T-helper 1 cell treated with Interleukin-12 subunit alpha and Interleukin-12 subunit beta and Interleukin-4 antibody, amounts not matched to agents 30 μg/mL and 1 μg/mL, for 36 hours (primary cell): ENCODE measurements at regions not wholly inside any gene's neighbourhood (a gene's known extent, or its start where the extent isn't known, plus 50 kb on each side); places are given as distances from the start of the nearest gene placed in this dataset.

ENCODE experiments used
- H3K27ac Mint-ChIP-seq: one replicate; pipeline ENCODE4 v1.8.0; 2021; ENCODE audit warnings: mild to moderate bottlenecking, mixed read lengths
- H3K27me3 Mint-ChIP-seq: one replicate; pipeline ENCODE4 v1.8.0; 2021; ENCODE audit warnings: low read depth, mixed read lengths
- H3K36me3 Mint-ChIP-seq: one replicate; pipeline ENCODE4 v1.8.0; 2021; ENCODE audit warnings: low read depth, mixed read lengths
- H3K4me1 Mint-ChIP-seq: one replicate; pipeline ENCODE4 v1.8.0; 2021; ENCODE audit warnings: low read depth, mixed read lengths
- H3K4me3 Mint-ChIP-seq: one replicate; pipeline ENCODE4 v1.8.0; 2021; ENCODE audit warnings: mild to moderate bottlenecking, moderate library complexity, mixed read lengths
- H3K9me3 Mint-ChIP-seq: one replicate; pipeline ENCODE4 v1.8.0; 2021; ENCODE audit warnings: mixed read lengths

- no peaks in the 10 kb centered on the region for H3K36me3 Mint-ChIP-seq
- H3K27ac Mint-ChIP-seq: no peak overlapping the region
- no peaks in the 10 kb centered on the region for H3K9me3 Mint-ChIP-seq
- peaks cover 3% of the 10 kb centered on the region for H3K4me1 Mint-ChIP-seq
- peaks cover 14% of the 10 kb centered on the region for H3K27me3 Mint-ChIP-seq
- H3K4me3 Mint-ChIP-seq: no peak overlapping the region
Observed at GRCh38 chr2:176447616-176448015, 178.4 kb downstream of the MTX2 start.

GRCh38 chr2:176449852-176450251, 180.6 kb downstream of the MTX2 start:
- H3K27me3 Mint-ChIP-seq: peaks cover 19% of the 10 kb centered on the region

GRCh38 chr2:176453784-176454183, 184.5 kb downstream of the MTX2 start:
- no peak overlapping the region for H3K4me3 Mint-ChIP-seq
- no peaks in the 10 kb centered on the region for H3K36me3 Mint-ChIP-seq
- H3K4me1 Mint-ChIP-seq: no peaks in the 10 kb centered on the region
- H3K27ac Mint-ChIP-seq: no peak overlapping the region
- H3K27me3 Mint-ChIP-seq: peaks cover 28% of the 10 kb centered on the region
- no peaks in the 10 kb centered on the region for H3K9me3 Mint-ChIP-seq

More at GRCh38 chr2:176449852-176450251, 180.6 kb downstream of the MTX2 start:
- H3K36me3 Mint-ChIP-seq: no peaks in the 10 kb centered on the region
- no peak overlapping the region for H3K27ac Mint-ChIP-seq
- H3K4me3 Mint-ChIP-seq: no peak overlapping the region
- H3K4me1 Mint-ChIP-seq: peaks cover 3% of the 10 kb centered on the region
- H3K9me3 Mint-ChIP-seq: no peaks in the 10 kb centered on the region

- H3K27ac Mint-ChIP-seq: no peak overlapping the region
- no peaks in the 10 kb centered on the region for H3K36me3 Mint-ChIP-seq
- H3K4me3 Mint-ChIP-seq: no peak overlapping the region
- no peaks in the 10 kb centered on the region for H3K4me1 Mint-ChIP-seq
- H3K27me3 Mint-ChIP-seq: peaks cover 29% of the 10 kb centered on the region
- no peaks in the 10 kb centered on the region for H3K9me3 Mint-ChIP-seq
Observed at GRCh38 chr2:176454893-176455815, 185.9 kb downstream of the MTX2 start.

GRCh38 chr2:176455816-176456291, 186.6 kb downstream of the MTX2 start:
- Mint-ChIP-seq H3K36me3 (no peaks in the 10 kb centered on the region), H3K27ac (no peak overlapping the region), H3K4me1 (no peaks in the 10 kb centered on the region), H3K27me3 (peaks cover 32% of the 10 kb centered on the region), H3K9me3 (no peaks in the 10 kb centered on the region), H3K4me3 (no peak overlapping the region)

GRCh38 chr2:176457481-176457880, 188.2 kb downstream of the MTX2 start:
- H3K27me3 Mint-ChIP-seq: peaks cover 38% of the 10 kb centered on the region
- H3K27ac Mint-ChIP-seq: no peak overlapping the region
- no peaks in the 10 kb centered on the region for H3K4me1 Mint-ChIP-seq
- H3K36me3 Mint-ChIP-seq: no peaks in the 10 kb centered on the region
- H3K4me3 Mint-ChIP-seq: no peak overlapping the region
- H3K9me3 Mint-ChIP-seq: no peaks in the 10 kb centered on the region

- H3K9me3 Mint-ChIP-seq: no peaks in the 10 kb centered on the region
- H3K4me1 Mint-ChIP-seq: no peaks in the 10 kb centered on the region
- H3K27ac Mint-ChIP-seq: no peak overlapping the region
- no peaks in the 10 kb centered on the region for H3K36me3 Mint-ChIP-seq
- no peak overlapping the region for H3K4me3 Mint-ChIP-seq
- H3K27me3 Mint-ChIP-seq: peaks cover 43% of the 10 kb centered on the region
Observed at GRCh38 chr2:176461098-176461808, 192.0 kb downstream of the MTX2 start.

- H3K27ac Mint-ChIP-seq: no peak overlapping the region
- H3K4me3 Mint-ChIP-seq: no peak overlapping the region
- H3K27me3 Mint-ChIP-seq: peaks cover 46% of the 10 kb centered on the region
- H3K9me3 Mint-ChIP-seq: no peaks in the 10 kb centered on the region
- no peaks in the 10 kb centered on the region for H3K4me1 Mint-ChIP-seq
- H3K36me3 Mint-ChIP-seq: no peaks in the 10 kb centered on the region
Observed at GRCh38 chr2:176461809-176462670, 192.8 kb downstream of the MTX2 start.

- H3K27me3 Mint-ChIP-seq: peaks cover 45% of the 10 kb centered on the region
- no peak overlapping the region for H3K27ac Mint-ChIP-seq
Observed at GRCh38 chr2:176463546-176463945, 194.3 kb downstream of the MTX2 start.

GRCh38 chr2:176464886-176465564, 195.8 kb downstream of the MTX2 start:
- H3K4me1 Mint-ChIP-seq: no peaks in the 10 kb centered on the region
- H3K27me3 Mint-ChIP-seq: peaks cover 36% of the 10 kb centered on the region
- no peak overlapping the region for H3K4me3 Mint-ChIP-seq
- H3K9me3 Mint-ChIP-seq: no peaks in the 10 kb centered on the region
- no peak overlapping the region for H3K27ac Mint-ChIP-seq
- H3K36me3 Mint-ChIP-seq: no peaks in the 10 kb centered on the region

More at GRCh38 chr2:176463546-176463945, 194.3 kb downstream of the MTX2 start:
- H3K36me3 Mint-ChIP-seq: no peaks in the 10 kb centered on the region
- H3K9me3 Mint-ChIP-seq: no peaks in the 10 kb centered on the region
- H3K4me3 Mint-ChIP-seq: no peak overlapping the region
- H3K4me1 Mint-ChIP-seq: no peaks in the 10 kb centered on the region

GRCh38 chr2:176466918-176467452, 197.7 kb downstream of the MTX2 start:
- H3K4me1 Mint-ChIP-seq: no peaks in the 10 kb centered on the region
- no peak overlapping the region for H3K4me3 Mint-ChIP-seq
- H3K9me3 Mint-ChIP-seq: no peaks in the 10 kb centered on the region
- H3K36me3 Mint-ChIP-seq: no peaks in the 10 kb centered on the region
- no peak overlapping the region for H3K27ac Mint-ChIP-seq
- H3K27me3 Mint-ChIP-seq: peaks cover 32% of the 10 kb centered on the region

- Mint-ChIP-seq H3K9me3 (no peaks in the 10 kb centered on the region), H3K36me3 (no peaks in the 10 kb centered on the region), H3K4me1 (no peaks in the 10 kb centered on the region), H3K4me3 (no peak overlapping the region), H3K27ac (no peak overlapping the region), H3K27me3 (peaks cover 27% of the 10 kb centered on the region)
Observed at GRCh38 chr2:176467595-176467994, 198.4 kb downstream of the MTX2 start.

- Mint-ChIP-seq H3K27me3 (peaks cover 22% of the 10 kb centered on the region), H3K36me3 (no peaks in the 10 kb centered on the region), H3K4me1 (peaks cover 5% of the 10 kb centered on the region), H3K27ac (no peak overlapping the region), H3K9me3 (no peaks in the 10 kb centered on the region), H3K4me3 (no peak overlapping the region)
Observed at GRCh38 chr2:176468457-176469113, 199.3 kb downstream of the MTX2 start.
